ENCODE measurements at regions not wholly inside any gene's neighbourhood (a gene's known extent, or its start where the extent isn't known, plus 50 kb on each side); places are given as distances from the start of the nearest gene placed in this dataset.
A peak's percentile ranks its signal among the peaks of the same experiment; 100 is the strongest.

GRCh38 chr15:79184465-79184892 lies 93.9 kb upstream of the RASGRF1 start:
- Mint-ChIP-seq H3K9me3 (ENCODE audit: low read depth) (no peaks in the 10 kb centered on the region), H3K27ac (no peak overlapping the region), H3K4me1 (no peaks in the 10 kb centered on the region), H3K4me3 (no peak overlapping the region), H3K36me3 (ENCODE audit: low read depth) (no peaks in the 10 kb centered on the region), H3K27me3 (peaks cover 4% of the 10 kb centered on the region)
- intact Hi-C loops (cut with DNase I, micrococcal nuclease), result loop anchor here (1.0 to 5.0 kb wide), 3 partner anchors 156 to 277 kb away; no protein-coding TSS in a partner anchor
- CTCF ChIA-PET, result interaction anchor here (0.5 to 3.1 kb wide), 40 partner anchors 9 to 478 kb away, joined by 3 to 99 read pairs (median 3); no protein-coding TSS in a partner anchor
- DNase-seq (peak; percentile 83), ATAC-seq (no peak)
- POLR2A ChIA-PET, result no interaction called here

GRCh38 chr15:79180318-79180717 lies 89.7 kb upstream of the RASGRF1 start:
- no peak for DNase-seq
- Mint-ChIP-seq H3K27me3 (peaks cover 9% of the 10 kb centered on the region), H3K36me3 (ENCODE audit: low read depth) (no peaks in the 10 kb centered on the region), H3K27ac (no peak overlapping the region), H3K4me1 (no peaks in the 10 kb centered on the region), H3K4me3 (no peak overlapping the region), H3K9me3 (ENCODE audit: low read depth) (no peaks in the 10 kb centered on the region)
- POLR2A ChIA-PET, result no interaction called here
- intact Hi-C loops (cut with DNase I, micrococcal nuclease), result loop anchor here (5.0 kb wide), 2 partner anchors 268 to 273 kb away; no protein-coding TSS in a partner anchor
- ATAC-seq, result no peak
- CTCF ChIA-PET, result interaction anchor here (1.1 kb wide), 1 partner anchor 89 kb away, joined by 5 read pairs; no protein-coding TSS in a partner anchor

- Mint-ChIP-seq H3K4me1 (no peaks in the 10 kb centered on the region), H3K27me3 (peaks cover 12% of the 10 kb centered on the region), H3K9me3 (ENCODE audit: low read depth) (no peaks in the 10 kb centered on the region), H3K36me3 (ENCODE audit: low read depth) (no peaks in the 10 kb centered on the region), H3K4me3 (no peak overlapping the region), H3K27ac (no peak overlapping the region)
- intact Hi-C loops (cut with DNase I, micrococcal nuclease), result no loop called here
- CTCF ChIA-PET, result no interaction called here
- DNase-seq (no peak), ATAC-seq (no peak)
- POLR2A ChIA-PET, result no interaction called here
These were observed 89.0 kb upstream of the RASGRF1 start for GRCh38 chr15:79179597-79179996.

DNA sequence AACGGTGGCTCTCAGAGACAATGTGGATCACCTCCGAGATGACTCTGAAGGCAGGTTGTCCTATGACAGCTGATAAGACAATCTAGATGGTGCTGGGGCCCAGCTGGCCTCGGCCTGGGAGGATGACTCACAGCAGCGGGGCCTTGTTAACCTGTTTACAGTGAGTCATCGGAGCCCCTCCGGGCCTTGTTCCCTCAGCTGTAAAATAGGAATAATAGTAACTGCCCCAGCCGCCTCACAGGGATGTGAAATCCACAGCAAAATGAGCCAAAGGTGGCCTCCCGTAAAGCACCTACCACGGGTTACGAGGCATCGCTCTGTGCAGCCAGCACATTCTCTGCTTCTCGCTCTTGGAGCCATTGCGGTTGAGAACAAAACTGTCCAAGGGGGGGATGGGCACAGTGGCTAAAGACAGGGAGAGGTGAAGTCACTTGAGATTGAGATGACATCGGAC lies 88.6 kb upstream of the RASGRF1 start:
- Mint-ChIP-seq H3K9me3 (ENCODE audit: low read depth) (no peaks in the 10 kb centered on the region), H3K27me3 (peaks cover 10% of the 10 kb centered on the region), H3K4me1 (no peaks in the 10 kb centered on the region), H3K36me3 (ENCODE audit: low read depth) (no peaks in the 10 kb centered on the region), H3K27ac (no peak overlapping the region), H3K4me3 (no peak overlapping the region)
- intact Hi-C loops (cut with DNase I, micrococcal nuclease), result no loop called here
- ATAC-seq (no peak), DNase-seq (no peak)
- CTCF ChIA-PET, result no interaction called here
- POLR2A ChIA-PET, result no interaction called here

DNA sequence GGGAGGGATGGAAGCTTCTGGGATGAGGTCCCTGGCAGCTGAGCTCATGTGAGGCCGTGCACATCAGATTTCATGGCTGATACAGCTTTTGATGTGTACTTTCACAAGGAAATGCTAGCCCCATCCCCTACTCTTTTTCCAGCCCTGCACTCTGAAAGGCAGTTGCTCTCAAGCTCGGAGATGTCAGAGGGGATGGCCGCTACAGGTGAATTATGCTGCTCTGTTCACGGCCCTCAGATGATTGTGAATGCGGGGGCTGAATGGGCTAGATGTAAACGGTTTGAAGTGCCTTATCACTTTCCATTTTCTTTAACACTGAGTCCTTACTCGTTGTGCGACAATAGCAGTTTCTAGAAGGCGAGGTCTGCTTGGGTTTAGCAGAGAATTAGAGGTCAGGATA lies 88.0 kb upstream of the RASGRF1 start:
- Mint-ChIP-seq H3K9me3 (ENCODE audit: low read depth) (no peaks in the 10 kb centered on the region), H3K4me3 (no peak overlapping the region), H3K4me1 (no peaks in the 10 kb centered on the region), H3K36me3 (ENCODE audit: low read depth) (no peaks in the 10 kb centered on the region), H3K27me3 (peaks cover 10% of the 10 kb centered on the region), H3K27ac (no peak overlapping the region)
- ATAC-seq (no peak), DNase-seq (no peak)
- POLR2A ChIA-PET, result no interaction called here
- CTCF ChIA-PET, result interaction anchor here (0.6 to 2.2 kb wide), 2 partner anchors 150 to 273 kb away, joined by 3 to 9 read pairs; no protein-coding TSS in a partner anchor
- intact Hi-C loops (cut with DNase I, micrococcal nuclease), result no loop called here

DNA sequence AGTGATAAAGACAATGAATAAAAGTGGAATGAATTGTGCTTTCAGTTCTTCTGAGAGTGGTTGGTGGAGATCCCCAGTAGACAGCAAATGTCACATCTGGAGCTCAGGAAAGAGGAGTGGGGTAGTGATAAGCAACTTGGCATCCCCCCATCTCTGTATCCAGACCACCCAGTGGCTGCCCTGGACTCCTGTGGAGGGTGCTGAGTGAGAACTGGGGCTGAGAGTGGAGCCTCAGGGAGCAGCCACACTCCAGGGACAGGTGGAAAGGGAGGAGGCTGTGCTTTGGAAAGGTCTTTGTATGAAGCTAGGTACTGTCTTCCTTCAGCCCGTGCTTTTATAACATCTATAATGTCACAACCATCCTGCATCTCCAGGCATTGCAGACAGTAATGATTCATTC lies 85.6 kb upstream of the RASGRF1 start:
- Mint-ChIP-seq H3K4me3 (no peak overlapping the region), H3K27ac (no peak overlapping the region), H3K27me3 (peaks cover 8% of the 10 kb centered on the region), H3K9me3 (ENCODE audit: low read depth) (no peaks in the 10 kb centered on the region), H3K36me3 (ENCODE audit: low read depth) (no peaks in the 10 kb centered on the region), H3K4me1 (no peaks in the 10 kb centered on the region)
- DNase-seq, result no peak
- intact Hi-C loops (cut with DNase I, micrococcal nuclease), result no loop called here
- ATAC-seq, result no peak
- POLR2A ChIA-PET, result no interaction called here
- CTCF ChIA-PET, result interaction anchor here (5.2 kb wide), 1 partner anchor 8 kb away, joined by 33 read pairs; no protein-coding TSS in a partner anchor

DNA sequence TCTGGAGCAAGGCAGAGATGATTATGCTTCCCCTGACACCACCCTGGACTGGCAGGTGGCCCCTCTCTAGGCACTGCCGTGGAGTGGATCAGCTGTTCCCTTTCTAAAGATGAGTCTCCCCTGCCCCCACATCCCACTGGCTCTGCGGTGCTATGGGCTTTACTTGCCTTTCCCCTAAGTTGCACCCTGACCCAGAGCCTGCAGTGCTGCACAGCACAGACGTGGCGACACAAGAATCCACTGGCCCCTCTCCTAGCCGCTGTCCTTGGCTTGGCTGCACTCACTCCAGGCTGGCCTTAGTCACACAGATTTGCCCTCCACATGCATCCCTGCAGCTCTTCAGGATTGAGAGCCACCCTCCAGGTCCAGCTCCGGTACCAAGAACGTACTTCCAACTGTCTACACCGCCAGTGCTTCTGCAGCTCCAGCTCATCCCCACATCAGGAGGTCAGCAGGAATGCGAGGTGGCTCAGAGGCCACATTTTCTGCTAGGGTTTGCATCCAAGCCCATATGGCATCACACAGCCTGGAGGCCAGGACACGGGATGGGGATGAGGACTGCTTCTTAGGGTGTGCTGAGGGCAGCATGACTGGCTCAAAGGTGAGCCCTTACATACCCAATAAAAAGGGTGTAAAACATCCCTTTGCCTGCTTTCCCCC lies 82.4 kb upstream of the RASGRF1 start:
- Mint-ChIP-seq H3K4me1 (no peaks in the 10 kb centered on the region), H3K36me3 (ENCODE audit: low read depth) (no peaks in the 10 kb centered on the region), H3K27ac (no peak overlapping the region), H3K4me3 (no peak overlapping the region), H3K27me3 (peaks cover 17% of the 10 kb centered on the region), H3K9me3 (ENCODE audit: low read depth) (no peaks in the 10 kb centered on the region)
- ATAC-seq, result no peak
- CTCF ChIA-PET, result interaction anchor here (5.2 kb wide), 1 partner anchor 12 kb away, joined by 33 read pairs; no protein-coding TSS in a partner anchor
- POLR2A ChIA-PET, result no interaction called here
- intact Hi-C loops (cut with DNase I, micrococcal nuclease), result no loop called here
- no peak for DNase-seq

- H3K4me1 Mint-ChIP-seq, result no peaks in the 10 kb centered on the region
- POLR2A ChIA-PET, result no interaction called here
- no peaks in the 10 kb centered on the region for H3K9me3 Mint-ChIP-seq (ENCODE audit: low read depth)
- CTCF ChIA-PET, result interaction anchor here (5.2 kb wide), 1 partner anchor 12 kb away, joined by 33 read pairs; no protein-coding TSS in a partner anchor
- H3K27ac Mint-ChIP-seq, result no peak overlapping the region
- no peak overlapping the region for H3K4me3 Mint-ChIP-seq
- intact Hi-C loops (cut with DNase I, micrococcal nuclease), result no loop called here
- DNase-seq (no peak), ATAC-seq (no peak)
- H3K27me3 Mint-ChIP-seq, result peaks cover 17% of the 10 kb centered on the region
- H3K36me3 Mint-ChIP-seq (ENCODE audit: low read depth), result no peaks in the 10 kb centered on the region
These were observed 81.5 kb upstream of the RASGRF1 start for GRCh38 chr15:79172032-79172481.

DNA sequence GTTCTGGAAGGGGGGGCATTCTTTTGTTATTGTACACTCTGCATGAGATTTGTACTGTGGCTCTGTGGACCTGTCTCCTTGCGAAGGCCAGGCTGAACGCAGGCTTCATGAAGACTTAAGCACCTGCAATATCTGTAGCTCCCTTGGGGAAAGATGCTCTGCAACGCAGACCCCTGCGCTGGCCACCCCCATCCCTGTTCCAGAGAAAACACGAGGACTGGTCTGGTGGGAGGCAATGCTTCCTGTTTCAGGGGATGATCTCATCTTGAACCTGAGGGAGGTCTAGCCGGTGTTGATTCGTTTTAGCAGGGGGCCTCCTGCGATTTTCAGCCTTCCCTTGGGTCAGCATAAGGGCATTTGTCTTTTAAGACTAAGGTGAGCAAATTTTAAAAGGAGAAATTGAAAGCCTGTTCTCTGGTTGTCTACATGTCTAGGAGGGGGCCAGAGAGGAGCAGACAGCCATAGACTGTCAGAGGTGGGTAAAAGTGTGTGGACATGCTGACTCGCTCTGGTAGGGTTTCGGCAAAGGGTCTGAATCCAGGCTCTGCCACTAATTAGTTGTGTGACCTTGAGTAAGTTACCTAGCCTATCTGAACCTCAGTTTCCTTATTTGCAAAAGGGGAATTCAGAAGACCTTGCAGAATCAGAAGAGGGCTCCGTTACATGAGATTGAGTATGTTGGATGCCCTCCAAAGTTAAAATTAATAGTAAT lies 80.9 kb upstream of the RASGRF1 start:
- Mint-ChIP-seq H3K27ac (no peak overlapping the region), H3K4me1 (no peaks in the 10 kb centered on the region), H3K27me3 (peaks cover 17% of the 10 kb centered on the region), H3K9me3 (ENCODE audit: low read depth) (no peaks in the 10 kb centered on the region), H3K4me3 (no peak overlapping the region), H3K36me3 (ENCODE audit: low read depth) (no peaks in the 10 kb centered on the region)
- no peak for DNase-seq
- POLR2A ChIA-PET, result no interaction called here
- CTCF ChIA-PET, result interaction anchor here (5.2 kb wide), 1 partner anchor 13 kb away, joined by 33 read pairs; no protein-coding TSS in a partner anchor
- intact Hi-C loops (cut with DNase I, micrococcal nuclease), result no loop called here
- no peak for ATAC-seq

GRCh38 chr15:79170256-79170664 lies 79.7 kb upstream of the RASGRF1 start:
- DNase-seq, result no peak
- no peak for ATAC-seq
- no peak overlapping the region for H3K4me3 Mint-ChIP-seq
- H3K27ac Mint-ChIP-seq, result no peak overlapping the region
- ChIA-PET POLR2A (no interaction called here), CTCF (no interaction called here)
- no peaks in the 10 kb centered on the region for H3K36me3 Mint-ChIP-seq (ENCODE audit: low read depth)
- H3K4me1 Mint-ChIP-seq, result no peaks in the 10 kb centered on the region
- intact Hi-C loops (cut with DNase I, micrococcal nuclease), result no loop called here
- peaks cover 14% of the 10 kb centered on the region for H3K27me3 Mint-ChIP-seq
- no peaks in the 10 kb centered on the region for H3K9me3 Mint-ChIP-seq (ENCODE audit: low read depth)

- no peaks in the 10 kb centered on the region for H3K36me3 Mint-ChIP-seq (ENCODE audit: low read depth)
- DNase-seq, result no peak
- POLR2A ChIA-PET, result no interaction called here
- H3K9me3 Mint-ChIP-seq (ENCODE audit: low read depth), result no peaks in the 10 kb centered on the region
- CTCF ChIA-PET, result no interaction called here
- H3K27ac Mint-ChIP-seq, result no peak overlapping the region
- H3K4me1 Mint-ChIP-seq, result no peaks in the 10 kb centered on the region
- no peak for ATAC-seq
- H3K27me3 Mint-ChIP-seq, result peaks cover 15% of the 10 kb centered on the region
- H3K4me3 Mint-ChIP-seq, result no peak overlapping the region
- intact Hi-C loops (cut with DNase I, micrococcal nuclease), result no loop called here
These were observed 79.0 kb upstream of the RASGRF1 start for GRCh38 chr15:79169526-79170133.
